ENCODE measurements at regions not wholly inside any gene's neighbourhood (a gene's known extent, or its start where the extent isn't known, plus 50 kb on each side); places are given as distances from the start of the nearest gene placed in this dataset.

- DNase-seq (ENCODE audit: low spot score): no peak
Observed at GRCh38 chr6:166692723-166693302, 65.8 kb upstream of the RPS6KA2 start.

DNA sequence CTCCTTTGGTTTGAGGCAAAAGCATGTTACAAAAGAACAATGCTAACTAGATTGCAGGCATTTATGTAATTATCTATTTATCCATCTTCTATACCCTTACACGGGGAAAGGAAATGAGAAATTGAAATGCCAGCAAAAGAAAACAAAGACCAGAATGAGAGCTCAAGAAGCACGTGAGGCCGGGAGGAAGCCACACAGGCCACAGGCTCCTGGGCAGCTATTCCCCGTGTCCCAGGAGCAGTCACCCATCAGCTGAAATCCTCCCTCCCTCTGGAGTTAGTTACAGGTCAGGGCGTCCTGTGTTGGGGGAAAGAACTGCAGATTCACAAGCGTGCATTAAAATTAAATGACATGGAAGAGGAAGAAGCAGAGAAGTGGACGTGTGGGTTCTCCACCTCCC is 64.7 kb upstream of the RPS6KA2 start:
- no peak for DNase-seq (ENCODE audit: low spot score)

DNA sequence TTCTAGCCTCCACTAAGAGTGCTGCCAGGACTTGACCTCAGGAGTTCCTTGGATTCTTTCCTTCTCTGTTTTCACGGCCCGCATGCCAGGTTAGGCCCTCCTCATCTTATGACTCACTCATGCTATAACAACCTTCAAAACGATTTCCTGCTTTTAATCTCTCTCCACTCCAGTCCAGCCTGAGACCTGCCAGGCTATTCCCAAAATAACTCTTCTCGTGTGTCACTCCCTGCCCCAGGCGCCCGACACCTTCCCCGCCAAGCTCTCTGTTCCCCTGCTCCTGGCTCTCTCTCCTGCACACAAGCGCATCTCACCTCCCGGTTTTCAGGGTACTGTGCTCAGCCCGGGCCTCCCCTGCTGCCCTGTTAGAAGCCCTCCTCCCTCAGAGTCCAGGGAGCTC is 64.1 kb upstream of the RPS6KA2 start:
- DNase-seq (ENCODE audit: low spot score): no peak

GRCh38 chr6:166689687-166690086 is 62.6 kb upstream of the RPS6KA2 start:
- no peak for DNase-seq (ENCODE audit: low spot score)

DNA sequence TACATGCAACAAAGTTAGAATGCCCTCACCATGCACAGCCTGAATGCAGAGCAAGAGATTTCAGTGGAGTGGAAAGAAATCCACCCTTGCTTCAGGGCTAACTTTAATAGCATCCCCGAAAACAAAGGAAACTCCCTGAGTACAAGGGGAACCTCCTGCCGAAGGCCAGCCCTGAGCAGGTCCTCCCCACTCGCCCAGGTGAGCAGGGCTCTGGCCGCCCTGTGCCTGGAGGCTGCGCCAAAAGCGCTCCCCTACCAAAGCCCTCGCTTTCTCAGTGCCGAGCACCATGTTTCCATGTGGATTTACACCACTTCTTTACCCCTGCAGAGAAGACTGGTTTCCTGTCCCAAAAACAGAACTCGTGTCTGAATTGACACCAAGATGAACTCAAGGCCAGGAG is 61.9 kb upstream of the RPS6KA2 start:
- DNase-seq (ENCODE audit: low spot score): no peak

DNA sequence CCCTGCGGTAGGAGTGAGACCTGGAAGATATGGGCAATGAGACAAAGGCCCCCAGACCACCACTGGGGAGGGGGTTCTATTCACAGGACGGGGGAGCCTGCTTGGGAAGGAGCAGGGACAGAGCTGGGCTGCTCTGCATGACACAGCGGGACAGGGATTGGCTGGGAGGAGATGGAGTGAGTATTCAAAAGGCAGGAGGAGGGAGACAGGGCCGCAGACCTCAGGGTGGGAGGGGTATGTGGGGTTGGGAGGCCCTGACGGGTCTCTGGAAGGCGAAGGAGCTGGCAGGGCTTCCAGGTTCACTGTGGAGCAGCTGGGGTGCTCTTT is 60.8 kb upstream of the RPS6KA2 start:
- DNase-seq (ENCODE audit: low spot score): no peak

DNA sequence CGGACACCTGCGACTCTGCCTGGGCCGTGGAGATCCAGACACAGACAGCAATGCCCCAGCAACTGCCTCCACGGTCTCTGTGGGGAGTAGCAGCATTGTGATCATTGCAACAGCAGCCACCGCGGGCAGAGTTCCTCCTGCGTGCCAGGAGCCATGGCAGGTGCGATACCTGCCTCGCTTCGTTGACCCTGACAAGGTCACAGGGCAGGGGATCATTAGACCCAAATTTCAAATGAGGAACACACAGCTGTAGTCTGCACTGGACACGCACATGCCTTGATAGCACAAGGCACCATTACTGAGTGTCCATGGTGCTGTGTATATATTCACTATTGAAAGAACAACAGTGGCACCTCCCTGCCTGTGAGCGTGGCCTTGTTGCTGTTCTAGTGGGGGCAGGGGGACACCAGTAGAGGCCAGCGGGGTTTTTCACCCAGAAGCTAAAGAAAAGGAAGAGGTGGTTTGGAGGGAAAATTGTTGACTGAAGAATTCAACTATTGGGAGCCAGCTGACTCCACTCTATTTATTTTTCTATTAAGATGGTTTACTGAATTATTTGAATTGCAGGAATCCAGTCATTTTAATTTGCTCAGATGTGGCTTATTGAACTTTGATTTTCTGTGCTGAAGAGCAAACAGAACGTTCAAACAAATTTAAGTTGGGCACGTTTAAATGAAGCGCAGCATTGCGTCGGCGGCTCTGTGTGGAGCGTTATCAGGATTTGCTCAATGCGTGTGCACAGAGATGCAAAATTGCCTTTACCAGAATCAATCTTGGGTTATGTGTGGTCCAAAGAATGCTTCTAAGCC is 60.2 kb upstream of the RPS6KA2 start:
- no peak for DNase-seq (ENCODE audit: low spot score)

- DNase-seq (ENCODE audit: low spot score): no peak
Observed at GRCh38 chr6:166686317-166686716, 59.3 kb upstream of the RPS6KA2 start.

- DNase-seq (ENCODE audit: low spot score): no peak
Observed at GRCh38 chr6:166684866-166685265, 57.8 kb upstream of the RPS6KA2 start.

DNA sequence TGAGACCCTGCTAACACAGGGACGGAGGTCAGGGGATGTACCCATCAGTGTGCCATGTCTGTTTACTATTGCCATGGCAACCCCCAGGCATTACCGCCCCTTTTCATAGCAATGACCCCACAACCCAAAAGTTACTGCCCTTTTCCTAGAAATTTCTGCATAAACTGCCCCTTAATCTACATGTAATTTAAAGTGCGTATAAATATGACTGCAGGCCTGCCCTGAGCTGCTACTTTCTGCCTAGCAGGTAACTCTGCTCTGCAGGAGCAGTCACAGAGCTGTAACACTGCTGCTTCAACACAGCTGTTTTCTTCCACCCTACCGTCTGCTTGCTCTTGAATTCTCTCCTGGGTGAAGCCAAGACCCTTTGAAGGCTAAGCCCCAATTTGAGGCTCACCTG is 57.1 kb upstream of the RPS6KA2 start:
- DNase-seq (ENCODE audit: low spot score): no peak

DNA sequence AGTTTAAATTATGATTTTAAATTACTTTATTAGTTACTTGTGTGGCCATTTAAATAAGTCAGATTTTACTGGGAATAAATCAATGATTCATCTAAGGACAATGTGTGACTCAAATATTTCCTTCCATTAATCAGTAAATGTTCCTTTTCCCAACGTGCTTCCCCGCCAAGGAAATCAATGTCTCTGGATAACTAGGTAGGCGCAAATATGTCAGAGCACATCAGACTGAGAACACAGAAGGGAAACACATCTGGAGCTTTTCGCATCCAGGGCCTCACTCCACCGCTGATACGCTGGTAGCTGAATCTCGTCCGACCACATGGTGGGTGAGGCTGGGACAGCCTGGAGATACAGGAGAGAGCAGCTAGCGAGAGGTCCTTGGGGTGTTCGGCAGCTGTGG is 56.4 kb upstream of the RPS6KA2 start:
- DNase-seq (ENCODE audit: low spot score): no peak

DNA sequence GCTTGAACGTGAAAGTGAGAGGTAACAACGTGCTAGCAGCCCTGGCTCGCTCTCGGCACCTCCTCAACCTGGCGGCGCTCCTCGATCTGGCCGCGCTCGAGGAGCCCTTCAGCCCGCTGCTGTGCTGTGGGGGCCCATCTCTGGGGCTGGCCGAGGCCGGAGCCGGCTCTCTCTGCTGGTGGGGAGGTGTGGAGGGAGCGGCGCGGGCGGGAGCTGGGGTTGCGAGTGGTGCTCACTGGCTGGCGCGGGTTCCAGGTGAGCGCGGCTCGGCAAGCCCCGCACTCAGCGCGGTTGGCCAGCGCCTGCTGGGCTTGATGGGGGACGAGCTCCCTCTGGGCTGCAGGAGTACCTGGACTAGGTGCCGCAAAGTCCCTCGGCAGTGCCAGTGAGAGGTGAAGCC is 52.5 kb upstream of the RPS6KA2 start:
- no peak for DNase-seq (ENCODE audit: low spot score)

GRCh38 chr6:166678426-166678825 is 51.4 kb upstream of the RPS6KA2 start:
- no peak for DNase-seq (ENCODE audit: low spot score)

- no peak for DNase-seq (ENCODE audit: low spot score)
Observed at GRCh38 chr6:166677941-166678340, 50.9 kb upstream of the RPS6KA2 start.

Data from RKO (cell line).